NT2/D1 (cell line): ENCODE measurements at regions not wholly inside any gene's neighbourhood (a gene's known extent, or its start where the extent isn't known, plus 50 kb on each side); places are given as distances from the start of the nearest gene placed in this dataset.

ENCODE experiments used
- DNase-seq: peaks from one replicate; pipeline ENCODE4 v3.0.0-alpha.2; 2011; ENCODE audit warnings: low read depth, low spot score
- H3K27me3 ChIP-seq: 2 replicates; pipeline ENCODE4 v1.6.0; 2011; ENCODE audit warnings: mild to moderate bottlenecking; ENCODE audit not compliant: insufficient read length, insufficient read depth
- H3K36me3 ChIP-seq: 2 replicates; pipeline ENCODE4 v1.6.1; 2011; ENCODE audit warnings: mild to moderate bottlenecking, low read length, mixed read lengths; ENCODE audit not compliant: insufficient read depth, insufficient read length
- H3K4me1 ChIP-seq: 2 replicates; pipeline ENCODE4 v1.5.1; 2011; ENCODE audit not compliant: insufficient read depth, insufficient read length
- H3K4me3 ChIP-seq: 2 replicates; pipeline ENCODE4 v1.5.1; 2011; ENCODE audit warnings: low read depth; ENCODE audit not compliant: insufficient read length
- H3K9ac ChIP-seq: 2 replicates; pipeline ENCODE4 v1.6.0; 2011; ENCODE audit warnings: low read depth; ENCODE audit not compliant: insufficient read length
- H3K9me3 ChIP-seq: 2 replicates; pipeline ENCODE4 v1.5.1; 2011; ENCODE audit warnings: mild to moderate bottlenecking, low read length; ENCODE audit not compliant: insufficient read depth
- SUZ12 ChIP-seq: IDR thresholded peaks from 2 replicates; pipeline ENCODE4 v1.6.1; 2011; ENCODE audit not compliant: insufficient read length, insufficient read depth; ENCODE audit errors: extremely low read depth
- YY1 ChIP-seq: IDR thresholded peaks from 2 replicates; pipeline ENCODE4 v1.6.1; 2011; ENCODE audit not compliant: insufficient read length, insufficient read depth
- ZNF274 ChIP-seq: IDR thresholded peaks from 2 replicates; pipeline ENCODE4 v1.6.1; 2011; ENCODE audit warnings: mild to moderate bottlenecking, low read depth, low read length

DNA sequence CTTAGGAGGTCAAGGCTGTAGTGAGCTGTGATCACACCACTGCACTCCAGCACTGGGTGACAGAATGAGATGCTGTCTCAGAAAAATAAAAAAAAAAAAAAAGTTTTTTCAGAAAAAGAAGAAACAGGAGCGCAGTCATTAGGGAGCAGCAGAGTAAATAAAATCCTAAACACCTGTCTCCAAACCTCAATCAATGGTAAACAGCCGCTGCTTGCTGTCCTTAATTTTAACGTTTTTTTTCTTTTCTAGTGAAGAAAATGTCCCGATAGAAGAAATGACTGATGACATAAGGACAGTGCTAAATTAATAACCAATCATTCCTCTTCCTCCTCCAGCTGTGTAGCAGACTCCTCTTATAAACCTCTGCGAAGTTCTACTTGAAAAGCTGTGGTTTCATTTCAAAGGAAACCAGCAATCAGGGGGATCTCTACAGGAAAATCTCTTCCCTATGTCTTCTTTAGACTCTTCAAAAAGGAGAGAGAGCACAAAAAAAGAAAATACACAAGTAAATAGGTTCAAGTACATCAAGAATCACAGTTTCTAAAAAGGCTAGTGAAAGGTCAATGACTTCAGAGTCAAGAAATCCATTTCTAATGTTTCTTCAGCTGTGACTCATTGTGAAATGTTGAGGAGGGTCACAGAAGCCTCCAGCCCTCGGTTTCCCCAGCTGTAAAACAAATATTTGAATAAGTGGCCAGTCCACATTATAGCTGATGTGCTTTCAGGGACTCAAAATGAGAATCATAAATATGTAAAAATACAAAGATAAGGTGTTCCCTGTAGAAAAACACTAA is 127.6 kb downstream of the TMCO5A start:
- Histone ChIP-seq H3K27me3 (no peaks in the 10 kb centered on the region), H3K9ac (no peak overlapping the region), H3K36me3 (no peaks in the 10 kb centered on the region), H3K9me3 (no peaks in the 10 kb centered on the region), H3K4me3 (no peak overlapping the region), H3K4me1 (no peaks in the 10 kb centered on the region)
- TF ChIP-seq SUZ12 (no peak), ZNF274 (no peak), YY1 (no peak)
- no peak for DNase-seq

DNA sequence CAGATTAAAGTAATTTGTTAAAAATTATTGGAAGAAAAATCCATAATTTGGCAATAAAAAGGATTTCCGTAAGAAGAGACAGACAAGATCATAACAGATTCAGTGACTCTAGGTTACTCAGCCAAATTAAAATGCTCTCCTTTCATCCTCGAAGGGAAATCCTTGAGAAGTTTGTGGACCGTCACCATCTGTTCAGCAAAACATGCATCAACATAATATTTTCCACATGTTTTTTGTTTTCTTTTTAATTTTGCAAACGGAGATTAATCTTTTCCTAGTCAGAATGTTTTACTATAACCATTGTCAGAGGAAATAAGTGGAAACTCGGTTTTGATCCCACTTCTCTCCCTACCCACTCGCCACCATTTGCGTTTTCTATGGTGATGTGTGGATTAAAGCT is 128.3 kb downstream of the TMCO5A start:
- no peaks in the 10 kb centered on the region for H3K36me3 ChIP-seq
- no peak for DNase-seq
- H3K4me1 ChIP-seq, result no peaks in the 10 kb centered on the region

DNA sequence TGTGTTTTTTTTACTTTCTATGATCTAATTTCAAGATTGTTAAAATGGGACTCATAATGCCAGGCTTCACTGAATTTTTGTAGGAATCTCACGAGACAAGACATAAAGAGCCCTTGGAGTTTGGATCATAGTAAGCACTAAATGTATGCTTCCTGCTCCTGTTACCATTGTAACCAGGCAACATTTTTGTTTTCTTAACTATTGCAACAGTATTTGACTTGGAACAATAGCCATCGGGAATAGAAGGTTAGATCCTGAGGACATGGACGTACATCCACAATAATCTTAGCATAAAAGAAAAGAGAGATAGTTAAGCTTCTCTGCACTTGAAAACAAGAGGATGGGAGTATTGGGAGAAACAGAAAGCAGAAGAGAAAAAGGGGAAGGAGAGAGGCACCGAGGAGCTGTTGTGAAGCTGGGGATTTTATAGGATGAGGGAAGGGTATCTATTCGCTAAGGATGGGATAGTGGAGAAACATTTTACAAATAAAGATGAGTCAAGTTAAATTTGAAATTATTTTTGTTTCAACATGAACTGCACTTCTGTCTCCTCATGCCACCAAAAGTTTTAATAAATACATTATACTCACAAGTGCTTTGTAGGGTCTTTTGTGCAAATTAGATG is 131.4 kb downstream of the TMCO5A start:
- TF ChIP-seq ZNF274 (no peak), SUZ12 (no peak), YY1 (no peak)
- Histone ChIP-seq H3K4me1 (no peaks in the 10 kb centered on the region), H3K9ac (no peak overlapping the region), H3K27me3 (no peaks in the 10 kb centered on the region), H3K4me3 (no peak overlapping the region), H3K9me3 (no peaks in the 10 kb centered on the region), H3K36me3 (no peaks in the 10 kb centered on the region)
- DNase-seq, result no peak

More for the DNA sequence above, 128.3 kb downstream of the TMCO5A start:
- Histone ChIP-seq H3K27me3 (no peaks in the 10 kb centered on the region), H3K9me3 (no peaks in the 10 kb centered on the region), H3K9ac (no peak overlapping the region), H3K4me3 (no peak overlapping the region)
- no peak for TF ChIP-seq YY1
- no peak for TF ChIP-seq ZNF274
- no peak for TF ChIP-seq SUZ12

DNA sequence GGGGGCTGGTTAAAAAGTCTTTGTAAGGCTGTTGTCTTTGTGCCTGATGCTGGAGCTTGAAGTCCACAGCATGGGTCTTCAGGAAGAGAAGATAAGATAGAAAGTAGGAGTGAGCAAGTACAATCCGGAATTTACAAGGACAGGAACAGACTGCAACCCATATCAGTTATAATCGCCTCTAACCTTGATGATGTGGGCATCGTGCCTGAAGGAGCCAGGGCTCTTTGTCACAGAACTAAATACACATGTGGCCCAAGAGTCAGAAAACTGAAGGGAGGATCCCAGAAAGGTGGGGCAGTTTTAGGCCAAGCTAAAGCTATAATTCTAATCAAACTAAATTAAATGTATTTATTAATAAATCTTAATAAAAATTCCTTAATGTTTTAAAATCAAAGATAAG is 132.2 kb downstream of the TMCO5A start:
- no peaks in the 10 kb centered on the region for H3K36me3 ChIP-seq
- H3K9ac ChIP-seq, result no peak overlapping the region
- no peak for DNase-seq
- no peaks in the 10 kb centered on the region for H3K9me3 ChIP-seq
- TF ChIP-seq YY1 (no peak), SUZ12 (no peak), ZNF274 (no peak)
- no peaks in the 10 kb centered on the region for H3K27me3 ChIP-seq
- H3K4me3 ChIP-seq, result no peak overlapping the region
- H3K4me1 ChIP-seq, result no peaks in the 10 kb centered on the region

DNA sequence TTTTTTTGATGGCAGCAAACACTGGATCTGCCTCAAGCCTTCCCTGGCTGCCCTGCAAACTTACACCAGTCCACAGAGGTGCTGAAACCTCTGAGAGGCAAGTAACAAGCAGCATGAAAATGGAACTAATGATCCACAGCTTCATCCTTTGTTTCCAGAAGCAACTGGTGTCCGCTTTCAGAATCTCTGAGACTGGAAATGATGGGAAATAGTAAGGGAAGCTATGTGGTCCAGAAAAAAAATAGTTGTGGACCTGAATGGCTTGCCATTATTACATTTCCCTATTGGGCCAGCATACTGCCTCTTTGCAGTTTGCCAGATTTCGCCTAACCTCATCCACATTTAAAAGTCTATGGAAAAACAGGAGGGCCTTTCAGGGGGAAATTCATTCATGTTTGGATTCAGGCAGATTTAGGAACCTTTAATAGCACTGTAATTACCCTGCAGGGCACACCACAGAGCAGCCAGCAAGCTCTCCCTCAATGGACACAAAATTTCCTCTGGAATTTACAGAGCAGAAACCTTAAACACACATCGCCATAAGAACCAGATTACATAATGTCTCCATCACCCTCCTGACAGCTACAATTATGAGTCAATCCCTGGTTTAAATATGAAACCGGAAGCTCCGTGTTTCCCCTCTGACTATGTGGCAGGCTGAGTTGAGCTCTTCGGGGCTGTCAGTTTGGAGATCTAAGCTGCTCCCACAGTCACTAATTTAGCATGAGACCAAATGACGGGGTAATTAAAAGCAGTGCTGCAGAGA is 134.4 kb downstream of the TMCO5A start:
- DNase-seq, result no peak
- Histone ChIP-seq H3K4me3 (no peak overlapping the region), H3K36me3 (no peaks in the 10 kb centered on the region), H3K9me3 (no peaks in the 10 kb centered on the region), H3K9ac (no peak overlapping the region), H3K27me3 (no peaks in the 10 kb centered on the region), H3K4me1 (no peaks in the 10 kb centered on the region)
- TF ChIP-seq ZNF274 (no peak), YY1 (no peak), SUZ12 (no peak)

DNA sequence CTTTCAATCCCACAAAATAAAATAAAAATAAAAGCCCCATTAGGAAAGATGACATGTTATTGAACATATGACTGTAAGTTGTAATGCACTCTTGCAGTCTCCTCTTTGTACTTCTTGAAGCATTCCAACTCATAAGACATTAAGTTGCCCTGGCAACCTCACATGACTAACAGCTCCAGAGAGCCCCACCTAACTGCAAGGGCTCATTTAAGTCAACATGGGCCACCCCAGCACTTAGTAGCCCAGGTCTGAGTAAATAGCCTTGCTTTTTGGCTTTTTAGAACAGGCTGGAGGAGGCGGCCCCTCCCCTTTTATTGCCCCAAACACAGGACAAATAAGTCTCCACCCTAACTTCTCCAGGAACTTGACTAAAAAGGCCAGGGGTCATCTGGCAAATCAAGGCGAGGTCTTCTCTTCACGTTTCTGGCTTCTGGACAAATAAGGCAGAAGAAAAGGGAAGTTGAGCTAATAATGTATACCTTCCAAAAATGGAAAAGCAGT is 135.1 kb downstream of the TMCO5A start:
- DNase-seq, result no peak
- no peaks in the 10 kb centered on the region for H3K4me1 ChIP-seq
- no peak for TF ChIP-seq ZNF274
- no peak for TF ChIP-seq SUZ12
- TF ChIP-seq YY1, result no peak
- H3K9ac ChIP-seq, result no peak overlapping the region
- H3K4me3 ChIP-seq, result no peak overlapping the region
- no peaks in the 10 kb centered on the region for H3K36me3 ChIP-seq
- H3K27me3 ChIP-seq, result peaks cover under 1% of the 10 kb centered on the region
- H3K9me3 ChIP-seq, result no peaks in the 10 kb centered on the region

DNA sequence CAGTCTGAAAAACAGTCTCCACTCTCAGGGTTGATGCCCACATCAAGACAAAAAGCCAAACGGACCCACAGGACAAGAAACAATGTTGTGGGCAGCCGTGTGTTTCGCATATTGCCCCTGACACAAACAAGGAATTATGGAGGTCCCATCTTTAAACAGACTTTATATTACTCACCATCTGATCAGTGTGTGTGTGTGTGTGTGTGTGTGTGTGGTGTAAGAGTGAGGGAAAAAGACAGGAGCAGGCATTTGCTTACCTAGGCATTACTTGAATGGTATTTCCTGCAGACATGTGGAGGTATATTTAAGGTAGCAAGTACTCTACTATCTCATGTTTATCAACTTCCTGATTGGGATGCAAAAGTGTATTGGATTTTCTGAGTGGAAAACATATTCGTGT is 136.3 kb downstream of the TMCO5A start:
- no peak for TF ChIP-seq SUZ12
- TF ChIP-seq ZNF274, result no peak
- no peak for TF ChIP-seq YY1

More for the DNA sequence above, 136.3 kb downstream of the TMCO5A start:
- Histone ChIP-seq H3K9ac (no peak overlapping the region), H3K9me3 (no peaks in the 10 kb centered on the region), H3K27me3 (peaks cover 4% of the 10 kb centered on the region), H3K4me1 (no peaks in the 10 kb centered on the region), H3K4me3 (no peak overlapping the region), H3K36me3 (no peaks in the 10 kb centered on the region)
- no peak for DNase-seq
